Fibroblast of lung (primary cell): ENCODE measurements at regions not wholly inside any gene's neighbourhood (a gene's known extent, or its start where the extent isn't known, plus 50 kb on each side); places are given as distances from the start of the nearest gene placed in this dataset.
A peak's percentile ranks its signal among the peaks of the same experiment; 100 is the strongest.

Experiments used
- DNase-seq, 2 donors: peaks; one replicate each; pipeline versions ENCODE4 v3.0.0 to v3.0.0-alpha.2; 2010; ENCODE audit warnings: low read depth in 2 of 2
- H2AFZ ChIP-seq: 2 replicates; pipeline ENCODE4 v1.5.1; 2012; ENCODE audit warnings: low read length, control low read depth, inconsistent platforms
- H3K27ac ChIP-seq: 2 replicates; pipeline ENCODE4 v1.5.1; 2011; ENCODE audit warnings: low read length, control low read depth; ENCODE audit not compliant: insufficient read depth
- H3K27me3 ChIP-seq: 2 replicates; pipeline ENCODE4 v1.5.1; 2011; ENCODE audit warnings: mild to moderate bottlenecking, low read length; ENCODE audit not compliant: control insufficient read depth, insufficient read depth
- H3K36me3 ChIP-seq: 2 replicates; pipeline ENCODE4 v1.5.1; 2011; ENCODE audit warnings: low read length; ENCODE audit not compliant: control insufficient read depth, insufficient read depth
- H3K4me1 ChIP-seq: 2 replicates; pipeline ENCODE4 v1.5.1; 2011; ENCODE audit warnings: low read length; ENCODE audit not compliant: control insufficient read depth, insufficient read depth; ENCODE audit errors: extremely low read depth
- H3K4me2 ChIP-seq: 2 replicates; pipeline ENCODE4 v1.5.1; 2011; ENCODE audit warnings: low read length, control low read depth; ENCODE audit not compliant: insufficient read depth; ENCODE audit errors: extremely low read depth
- H3K4me3 ChIP-seq, 4 experiments: fragments of 200-600 bp in 1 of 4; sonication (generic) in 1 of 4; replicated peaks in 1 of 4; 2 replicates each; pipeline ENCODE4 v1.5.1; 2011 to 2016; ENCODE audit warnings: low read length in 4 of 4, low read depth in 3 of 4, mild to moderate bottlenecking in 3 of 4, control low read depth in 2 of 4, inconsistent platforms in 1 of 4, mixed read lengths in 1 of 4; ENCODE audit not compliant: insufficient read depth in 1 of 4; ENCODE audit errors: control extremely low read depth in 1 of 4
- H3K79me2 ChIP-seq: 2 replicates; pipeline ENCODE4 v1.5.1; 2012; ENCODE audit warnings: mild to moderate bottlenecking, low read length, inconsistent platforms; ENCODE audit not compliant: control insufficient read depth, insufficient read depth
- H3K9ac ChIP-seq: 2 replicates; pipeline ENCODE4 v1.5.1; 2011; ENCODE audit warnings: mild to moderate bottlenecking, low read length, control low read depth; ENCODE audit not compliant: insufficient read depth
- H3K9me3 ChIP-seq: 2 replicates; pipeline ENCODE4 v1.5.1; 2012; ENCODE audit warnings: low read depth, low read length; ENCODE audit not compliant: control insufficient read depth, insufficient read depth
- H4K20me1 ChIP-seq: 2 replicates; pipeline ENCODE4 v1.5.1; 2011; ENCODE audit warnings: low read length; ENCODE audit not compliant: control insufficient read depth, insufficient read depth; ENCODE audit errors: extremely low read depth
- EZH2 ChIP-seq: IDR thresholded peaks from 2 replicates; pipeline ENCODE4 v1.5.1; 2012; ENCODE audit warnings: low read length, control low read depth, mild to moderate bottlenecking; ENCODE audit errors: missing control alignments
- TF ChIP-seq, protein P1 (sequence below), 2 donors: IDR thresholded peaks in 1 of 2; conservative IDR thresholded peaks in 1 of 2; 1 replicate in 1 of 2; 2 replicates in 1 of 2; pipeline ENCODE4 v1.5.1; 2011 to 2012; ENCODE audit warnings: low read length in 2 of 2, control low read depth in 1 of 2, inconsistent platforms in 1 of 2, low read depth in 1 of 2, mild to moderate bottlenecking in 1 of 2

DNA sequence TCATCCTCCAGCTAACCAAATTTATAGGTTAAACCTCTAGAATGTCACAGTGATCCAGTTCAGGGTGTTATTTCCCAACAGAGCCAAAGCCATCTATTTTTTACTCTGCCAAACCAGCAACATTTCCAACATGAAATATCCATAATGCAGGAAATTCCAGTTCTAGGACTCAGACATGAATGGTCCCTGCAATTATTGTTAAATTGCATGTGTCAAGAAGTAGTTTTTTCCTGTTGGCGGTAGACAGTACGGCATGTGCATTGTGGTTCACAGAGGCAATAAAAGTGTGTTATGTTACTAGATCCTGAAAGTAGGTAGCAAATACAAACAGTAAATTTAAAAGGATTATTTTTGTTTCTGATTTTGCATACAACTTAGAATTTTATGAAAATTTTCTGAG lies 215.7 kb upstream of the THBS1 start:
- no peak overlapping the region for H3K9ac ChIP-seq
- peaks cover 7% of the 10 kb centered on the region for H3K4me1 ChIP-seq
- H3K27me3 ChIP-seq = no peaks in the 10 kb centered on the region
- H3K36me3 ChIP-seq = no peaks in the 10 kb centered on the region
- no peak overlapping the region for H3K4me3 ChIP-seq
- no peak overlapping the region for H3K4me2 ChIP-seq
- H3K27ac ChIP-seq = no peak overlapping the region
- no peak overlapping the region for H2AFZ ChIP-seq
- TF ChIP-seq, protein P1, sequence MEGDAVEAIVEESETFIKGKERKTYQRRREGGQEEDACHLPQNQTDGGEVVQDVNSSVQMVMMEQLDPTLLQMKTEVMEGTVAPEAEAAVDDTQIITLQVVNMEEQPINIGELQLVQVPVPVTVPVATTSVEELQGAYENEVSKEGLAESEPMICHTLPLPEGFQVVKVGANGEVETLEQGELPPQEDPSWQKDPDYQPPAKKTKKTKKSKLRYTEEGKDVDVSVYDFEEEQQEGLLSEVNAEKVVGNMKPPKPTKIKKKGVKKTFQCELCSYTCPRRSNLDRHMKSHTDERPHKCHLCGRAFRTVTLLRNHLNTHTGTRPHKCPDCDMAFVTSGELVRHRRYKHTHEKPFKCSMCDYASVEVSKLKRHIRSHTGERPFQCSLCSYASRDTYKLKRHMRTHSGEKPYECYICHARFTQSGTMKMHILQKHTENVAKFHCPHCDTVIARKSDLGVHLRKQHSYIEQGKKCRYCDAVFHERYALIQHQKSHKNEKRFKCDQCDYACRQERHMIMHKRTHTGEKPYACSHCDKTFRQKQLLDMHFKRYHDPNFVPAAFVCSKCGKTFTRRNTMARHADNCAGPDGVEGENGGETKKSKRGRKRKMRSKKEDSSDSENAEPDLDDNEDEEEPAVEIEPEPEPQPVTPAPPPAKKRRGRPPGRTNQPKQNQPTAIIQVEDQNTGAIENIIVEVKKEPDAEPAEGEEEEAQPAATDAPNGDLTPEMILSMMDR (conservative IDR thresholded peaks at IDR 0.05 in 1 of 2, IDR thresholded peaks at IDR 0.05 in 1 of 2; ENCODE audit: low read depth in 1 of 2, low read length in 2 of 2) = no peak
- TF ChIP-seq EZH2 = no peak
- no peaks in the 10 kb centered on the region for H4K20me1 ChIP-seq
- H3K9me3 ChIP-seq = no peaks in the 10 kb centered on the region
- DNase-seq = peak in 1 of 2 donors; percentile 47
- no peaks in the 10 kb centered on the region for H3K79me2 ChIP-seq

- Histone ChIP-seq H3K27me3 (no peaks in the 10 kb centered on the region), H3K27ac (no peak overlapping the region), H3K9me3 (no peaks in the 10 kb centered on the region), H3K79me2 (no peaks in the 10 kb centered on the region), H3K4me2 (no peak overlapping the region), H3K36me3 (no peaks in the 10 kb centered on the region), H3K9ac (no peak overlapping the region), H3K4me1 (peaks cover 7% of the 10 kb centered on the region), H4K20me1 (no peaks in the 10 kb centered on the region), H2AFZ (no peak overlapping the region), H3K4me3 (no peak overlapping the region)
- no peak for DNase-seq
- TF ChIP-seq, protein P1 (conservative IDR thresholded peaks at IDR 0.05 in 1 of 2, IDR thresholded peaks at IDR 0.05 in 1 of 2; ENCODE audit: low read depth in 1 of 2, low read length in 2 of 2) = no peak
- TF ChIP-seq EZH2 = no peak
Measured at GRCh38 chr15:39365873-39366272, 215.0 kb upstream of the THBS1 start.

DNA sequence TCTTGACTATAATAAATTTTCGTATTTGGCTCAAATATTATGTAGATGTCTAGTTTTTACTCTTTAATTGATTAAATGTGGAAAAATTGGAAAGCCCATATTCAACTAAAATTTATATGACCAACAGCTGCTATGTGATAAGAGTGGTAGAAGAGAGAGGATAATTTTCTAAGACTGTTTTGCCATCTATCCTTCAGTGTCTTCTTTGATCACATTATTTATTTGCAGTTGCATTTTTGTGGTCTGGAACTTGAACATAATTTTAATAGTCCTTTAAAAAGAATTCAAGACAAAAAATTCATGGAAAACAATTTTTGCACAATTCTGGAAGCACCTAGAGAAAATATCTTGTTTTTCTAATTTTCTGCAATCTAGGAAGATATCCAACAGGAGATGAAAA lies 213.3 kb upstream of the THBS1 start:
- Histone ChIP-seq H3K9me3 (no peaks in the 10 kb centered on the region), H3K27me3 (no peaks in the 10 kb centered on the region), H3K4me2 (no peak overlapping the region), H3K36me3 (no peaks in the 10 kb centered on the region), H2AFZ (no peak overlapping the region), H3K79me2 (no peaks in the 10 kb centered on the region), H3K9ac (no peak overlapping the region), H3K4me3 (no peak overlapping the region), H4K20me1 (no peaks in the 10 kb centered on the region), H3K4me1 (peaks cover 7% of the 10 kb centered on the region), H3K27ac (no peak overlapping the region)
- peak in 1 of 2 donors; percentile 37 for DNase-seq
- TF ChIP-seq EZH2 = no peak
- TF ChIP-seq, protein P1 (conservative IDR thresholded peaks at IDR 0.05 in 1 of 2, IDR thresholded peaks at IDR 0.05 in 1 of 2; ENCODE audit: low read depth in 1 of 2, low read length in 2 of 2) = no peak
